Progenitor cell of endocrine pancreas (in vitro differentiated cells): ENCODE measurements at regions not wholly inside any gene's neighbourhood (a gene's known extent, or its start where the extent isn't known, plus 50 kb on each side); places are given as distances from the start of the nearest gene placed in this dataset.
"Not testable (repeated sequence)": the region's sequence is repeated elsewhere in the genome, so short reads cannot be mapped to it uniquely, and the experiment has no call there.

Experiments used
- DNase-seq: peaks from one replicate; pipeline ENCODE4 v3.0.0; 2021; ENCODE audit warnings: low spot score; ENCODE audit not compliant: unreplicated experiment
- H3K27ac Mint-ChIP-seq: 2 replicates; pipeline ENCODE4 v1.8.0; 2021; ENCODE audit warnings: mild to moderate bottlenecking, moderate library complexity, mixed read lengths
- H3K27me3 Mint-ChIP-seq: 2 replicates; pipeline ENCODE4 v1.8.0; 2021; ENCODE audit warnings: mixed read lengths
- H3K36me3 Mint-ChIP-seq: 2 replicates; pipeline ENCODE4 v1.8.0; 2022; ENCODE audit warnings: mixed read lengths; ENCODE audit not compliant: insufficient read depth
- H3K4me1 Mint-ChIP-seq: 2 replicates; pipeline ENCODE4 v1.8.0; 2021; ENCODE audit warnings: low read depth, mixed read lengths
- H3K4me3 Mint-ChIP-seq: 2 replicates; pipeline ENCODE4 v1.8.0; 2021; ENCODE audit warnings: low read depth, mild to moderate bottlenecking, moderate library complexity, mixed read lengths
- H3K9me3 Mint-ChIP-seq: 2 replicates; pipeline ENCODE4 v1.8.0; 2021; ENCODE audit warnings: low read depth, mixed read lengths
- TF ChIP-seq, protein P1 (sequence below): fragments of 200-600 bp; sonication (generic); IDR thresholded peaks from one replicate; pipeline ENCODE4 v1.5.0; 2021; ENCODE audit warnings: antibody characterized with exemption, mild to moderate bottlenecking; ENCODE audit not compliant: unreplicated experiment

GRCh38 chr12:19666070-19666469 is 226.8 kb downstream of the AEBP2 start:
- Mint-ChIP-seq H3K27me3 (no peaks in the 10 kb centered on the region), H3K9me3 (peaks cover 4% of the 10 kb centered on the region), H3K4me1 (peaks cover 6% of the 10 kb centered on the region), H3K27ac (no peak overlapping the region), H3K36me3 (no peaks in the 10 kb centered on the region), H3K4me3 (no peak overlapping the region)
- DNase-seq, result no peak
- TF ChIP-seq, protein P1, sequence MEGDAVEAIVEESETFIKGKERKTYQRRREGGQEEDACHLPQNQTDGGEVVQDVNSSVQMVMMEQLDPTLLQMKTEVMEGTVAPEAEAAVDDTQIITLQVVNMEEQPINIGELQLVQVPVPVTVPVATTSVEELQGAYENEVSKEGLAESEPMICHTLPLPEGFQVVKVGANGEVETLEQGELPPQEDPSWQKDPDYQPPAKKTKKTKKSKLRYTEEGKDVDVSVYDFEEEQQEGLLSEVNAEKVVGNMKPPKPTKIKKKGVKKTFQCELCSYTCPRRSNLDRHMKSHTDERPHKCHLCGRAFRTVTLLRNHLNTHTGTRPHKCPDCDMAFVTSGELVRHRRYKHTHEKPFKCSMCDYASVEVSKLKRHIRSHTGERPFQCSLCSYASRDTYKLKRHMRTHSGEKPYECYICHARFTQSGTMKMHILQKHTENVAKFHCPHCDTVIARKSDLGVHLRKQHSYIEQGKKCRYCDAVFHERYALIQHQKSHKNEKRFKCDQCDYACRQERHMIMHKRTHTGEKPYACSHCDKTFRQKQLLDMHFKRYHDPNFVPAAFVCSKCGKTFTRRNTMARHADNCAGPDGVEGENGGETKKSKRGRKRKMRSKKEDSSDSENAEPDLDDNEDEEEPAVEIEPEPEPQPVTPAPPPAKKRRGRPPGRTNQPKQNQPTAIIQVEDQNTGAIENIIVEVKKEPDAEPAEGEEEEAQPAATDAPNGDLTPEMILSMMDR, result no peak

- H3K9me3 Mint-ChIP-seq, result no peaks in the 10 kb centered on the region
- TF ChIP-seq, protein P1, result no peak
- peaks cover 4% of the 10 kb centered on the region for H3K4me1 Mint-ChIP-seq
- no peak for DNase-seq
- no peaks in the 10 kb centered on the region for H3K36me3 Mint-ChIP-seq
- H3K27me3 Mint-ChIP-seq, result no peaks in the 10 kb centered on the region
- H3K4me3 Mint-ChIP-seq, result no peak overlapping the region
- H3K27ac Mint-ChIP-seq, result no peak overlapping the region
Observed at GRCh38 chr12:19669793-19670192, 230.5 kb downstream of the AEBP2 start.

DNA sequence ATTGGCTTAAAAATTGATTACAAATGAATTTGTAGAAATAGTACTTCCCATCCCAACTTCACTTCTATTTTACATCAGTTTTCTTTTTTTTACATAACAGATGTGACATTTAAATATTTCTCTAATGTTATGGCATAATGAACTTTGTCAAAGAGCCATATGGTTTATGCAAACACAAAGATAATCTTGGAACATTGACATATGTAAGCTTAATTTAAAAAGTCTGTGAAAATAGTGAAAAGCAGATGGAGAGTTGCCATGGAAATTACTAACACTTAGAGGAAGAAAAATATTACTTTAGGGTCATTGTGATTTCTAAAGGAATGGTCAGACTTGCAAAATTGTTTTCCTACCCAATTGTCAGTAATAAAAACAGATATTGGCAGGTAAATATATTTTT is 232.4 kb downstream of the AEBP2 start:
- DNase-seq, result no peak
- H3K36me3 Mint-ChIP-seq, result no peaks in the 10 kb centered on the region
- peaks cover 4% of the 10 kb centered on the region for H3K4me1 Mint-ChIP-seq
- H3K4me3 Mint-ChIP-seq, result no peak overlapping the region
- TF ChIP-seq, protein P1, result no peak
- no peak overlapping the region for H3K27ac Mint-ChIP-seq
- H3K9me3 Mint-ChIP-seq, result peaks cover 3% of the 10 kb centered on the region
- no peaks in the 10 kb centered on the region for H3K27me3 Mint-ChIP-seq

GRCh38 chr12:19674437-19674836 is 235.1 kb downstream of the AEBP2 start:
- no peaks in the 10 kb centered on the region for H3K4me1 Mint-ChIP-seq
- H3K36me3 Mint-ChIP-seq, result peaks cover 6% of the 10 kb centered on the region
- H3K9me3 Mint-ChIP-seq, result peaks cover 31% of the 10 kb centered on the region
- TF ChIP-seq, protein P1, result no peak
- H3K4me3 Mint-ChIP-seq, result no peak overlapping the region
- H3K27ac Mint-ChIP-seq, result no peak overlapping the region
- DNase-seq, result no peak
- H3K27me3 Mint-ChIP-seq, result no peaks in the 10 kb centered on the region

DNA sequence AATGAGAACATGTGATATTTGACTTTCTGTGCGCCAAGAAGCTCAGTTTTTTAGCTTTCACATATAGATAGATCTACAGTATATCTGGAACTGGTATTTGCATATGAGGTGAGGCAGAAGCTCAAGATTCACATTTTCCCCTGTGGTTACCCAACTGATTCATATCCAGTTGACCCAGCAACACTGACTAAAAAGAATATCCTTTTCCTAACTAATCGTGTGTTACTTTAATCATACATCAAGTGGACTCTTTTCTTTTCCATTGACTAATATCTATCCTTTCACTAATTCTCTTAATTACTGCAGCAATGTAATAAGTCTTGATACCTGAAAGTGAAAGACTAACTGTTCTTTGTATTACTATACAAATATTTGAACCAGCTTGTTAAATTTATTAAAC is 236.1 kb downstream of the AEBP2 start:
- Mint-ChIP-seq H3K27me3 (no peaks in the 10 kb centered on the region), H3K36me3 (peaks cover 6% of the 10 kb centered on the region), H3K4me1 (no peaks in the 10 kb centered on the region), H3K9me3 (peaks cover 40% of the 10 kb centered on the region), H3K27ac (no peak overlapping the region), H3K4me3 (no peak overlapping the region)
- TF ChIP-seq, protein P1, result no peak
- DNase-seq, result no peak

- H3K4me3 Mint-ChIP-seq, H3K27me3 Mint-ChIP-seq, DNase-seq, H3K27ac Mint-ChIP-seq, H3K36me3 Mint-ChIP-seq, H3K4me1 Mint-ChIP-seq: not testable (repeated sequence)
- peaks cover 41% of the 10 kb centered on the region for H3K9me3 Mint-ChIP-seq
Observed at GRCh38 chr12:19678501-19678900, 239.2 kb downstream of the AEBP2 start.
